NOMO-1 treated with DMSO at 0.1 percent for 48 hours (cell line): ENCODE measurements at regions not wholly inside any gene's neighbourhood (a gene's known extent, or its start where the extent isn't known, plus 50 kb on each side); places are given as distances from the start of the nearest gene placed in this dataset.
"Not testable (repeated sequence)": the region's sequence is repeated elsewhere in the genome, so short reads cannot be mapped to it uniquely, and the experiment has no call there.

Source experiments
- DNase-seq: peaks from one replicate; lab custom pipeline; 2025; ENCODE audit not compliant: unreplicated experiment; lab: John Stamatoyannopoulos, UW

DNA sequence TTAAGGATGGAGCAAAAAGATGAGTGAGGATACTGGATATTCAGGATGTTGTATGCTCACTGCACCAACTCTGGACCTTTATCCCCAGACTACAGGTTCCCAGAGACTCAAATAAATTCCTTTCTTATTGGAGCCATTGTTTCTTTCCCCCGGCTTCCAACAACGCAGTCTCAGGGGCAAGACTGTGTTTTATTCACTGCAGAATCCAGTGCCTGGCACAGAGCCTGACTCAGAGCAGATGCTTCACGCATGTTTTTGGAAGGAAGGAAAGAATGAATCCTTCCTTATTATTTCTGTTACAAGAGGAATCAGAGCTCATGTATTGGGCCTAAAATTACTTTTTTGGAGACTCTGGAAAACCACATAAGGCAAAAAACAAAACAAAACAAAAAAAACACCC, 96.0 kb upstream of the VGLL4 start:
- no peak for DNase-seq

DNA sequence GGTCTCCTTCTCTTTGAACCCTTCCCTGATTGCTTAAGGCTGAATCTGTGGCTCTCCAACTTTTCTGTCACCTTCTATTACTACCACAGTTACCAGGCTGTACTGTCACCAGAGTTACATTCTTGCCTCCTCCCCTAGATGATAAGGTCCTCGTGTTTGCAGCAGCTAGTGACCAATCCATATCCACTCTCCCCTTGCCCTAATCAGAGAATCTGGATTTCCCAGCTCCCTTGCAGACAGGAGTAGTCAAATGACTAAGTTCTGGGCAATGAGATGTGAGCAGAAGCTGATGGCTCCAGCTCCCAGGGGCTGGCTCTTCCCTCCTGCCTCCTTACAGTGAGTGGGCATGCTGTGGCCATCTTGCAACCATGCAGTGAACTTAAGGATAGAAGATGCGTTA, 95.4 kb upstream of the VGLL4 start:
- no peak for DNase-seq

DNA sequence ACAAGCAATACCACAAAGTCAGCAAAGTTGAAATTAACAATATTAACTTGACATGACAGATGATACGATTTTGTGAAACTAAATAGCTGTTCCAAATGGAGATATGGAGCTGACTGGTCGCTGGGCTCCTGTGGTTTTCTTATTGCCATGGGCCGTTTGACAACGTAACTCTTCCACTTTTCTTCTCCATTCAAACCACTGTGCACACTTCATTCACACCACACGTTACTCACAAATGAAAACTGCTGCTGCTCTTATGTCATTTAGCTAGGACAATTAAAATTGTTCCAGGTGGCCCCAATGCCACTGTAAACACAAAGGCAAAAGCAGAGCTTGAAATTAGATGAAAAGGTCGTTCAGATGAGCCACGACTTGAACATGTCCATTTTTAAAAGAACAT, 94.0 kb upstream of the VGLL4 start:
- DNase-seq = no peak

DNA sequence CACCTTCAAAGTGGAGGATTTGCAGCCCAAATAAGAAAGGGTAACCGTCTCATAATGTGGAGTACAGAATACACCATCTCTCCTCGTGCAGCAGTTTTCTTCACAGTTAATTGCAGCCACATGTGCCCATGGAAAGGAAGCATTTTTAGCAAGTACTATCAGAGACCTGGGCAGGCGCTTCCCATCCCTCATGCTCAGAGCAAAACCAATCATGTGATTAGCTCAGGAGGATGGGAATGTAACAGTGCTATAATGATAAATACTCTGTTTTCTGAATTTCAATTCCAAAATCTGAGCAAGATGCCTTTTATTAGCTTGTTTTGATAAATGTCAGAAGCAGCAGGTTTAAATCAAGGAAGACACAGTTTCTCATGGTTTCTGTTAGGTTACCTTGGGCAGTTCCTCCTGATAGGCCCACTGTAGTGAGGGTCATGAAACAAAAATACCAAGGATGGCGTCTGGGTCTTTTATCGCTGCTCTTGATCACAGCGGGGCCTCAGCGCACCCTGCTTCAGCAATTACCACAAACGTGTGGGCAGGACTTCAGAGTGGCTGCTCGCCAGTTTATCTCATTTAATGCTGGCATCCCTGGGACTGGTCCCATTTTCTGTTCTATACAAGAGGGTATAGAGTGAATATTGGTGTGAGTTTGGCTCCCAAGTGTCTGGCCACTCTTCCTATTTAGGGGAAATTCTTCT, 92.6 kb upstream of the VGLL4 start:
- no peak for DNase-seq

DNA sequence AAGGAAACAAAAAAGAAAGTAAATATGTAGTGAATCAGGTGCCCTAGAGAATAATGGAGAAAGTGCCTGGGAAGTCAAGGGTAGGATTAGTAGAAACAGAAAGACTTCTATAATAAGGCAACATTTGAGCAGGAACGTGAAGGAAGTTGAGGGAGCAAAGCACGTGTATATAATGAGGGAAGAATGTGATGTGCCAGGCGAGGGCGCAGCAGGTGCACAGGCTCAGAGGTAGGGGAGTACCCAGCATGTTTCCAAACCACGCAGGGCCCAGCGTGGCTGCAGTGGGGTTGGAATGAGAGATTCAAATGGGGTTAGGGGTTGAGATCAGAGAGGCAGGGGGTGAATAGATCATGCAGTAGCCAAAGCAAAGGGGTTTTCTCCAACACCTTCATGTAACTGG, 91.9 kb upstream of the VGLL4 start:
- DNase-seq = no peak

DNA sequence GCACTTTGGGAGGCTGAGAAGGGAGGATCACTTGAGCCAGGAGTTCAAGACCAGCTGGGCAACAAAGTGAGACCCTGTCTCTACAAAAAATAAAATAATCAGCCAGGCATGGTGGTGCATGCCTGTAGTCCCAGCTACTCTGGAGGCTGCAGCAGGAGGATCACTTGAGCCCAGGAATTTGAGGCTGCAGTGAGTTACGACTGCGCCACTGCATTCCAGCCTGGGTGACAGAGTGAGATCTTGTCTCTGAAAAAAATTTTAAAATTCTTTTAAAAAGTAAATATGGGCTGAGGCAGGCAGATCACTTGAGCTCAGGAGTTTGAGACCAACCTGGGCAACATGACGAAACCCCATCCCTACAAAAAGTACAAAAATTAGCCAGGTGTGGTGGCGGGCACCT, 91.4 kb upstream of the VGLL4 start:
- not testable (repeated sequence) for DNase-seq

DNA sequence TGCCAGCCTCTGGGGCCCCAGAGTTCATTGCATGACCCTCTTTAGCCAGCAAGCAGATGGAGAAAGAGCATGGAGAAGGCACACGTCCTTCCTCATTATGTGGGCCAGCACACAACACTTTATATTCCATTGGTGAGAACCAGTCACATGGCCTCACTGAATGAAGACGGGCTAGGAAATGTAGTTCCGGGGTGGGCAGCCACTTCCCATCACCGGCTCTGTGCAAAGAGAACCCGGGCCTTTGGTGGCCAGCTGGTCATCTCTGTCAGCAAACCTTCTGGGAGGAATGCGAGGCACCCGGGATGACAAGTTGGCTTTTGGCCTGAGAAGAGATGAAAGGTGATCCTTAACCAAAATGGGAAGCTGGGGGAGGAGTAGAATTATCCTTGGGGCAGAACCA, 90.2 kb upstream of the VGLL4 start:
- DNase-seq = no peak

DNA sequence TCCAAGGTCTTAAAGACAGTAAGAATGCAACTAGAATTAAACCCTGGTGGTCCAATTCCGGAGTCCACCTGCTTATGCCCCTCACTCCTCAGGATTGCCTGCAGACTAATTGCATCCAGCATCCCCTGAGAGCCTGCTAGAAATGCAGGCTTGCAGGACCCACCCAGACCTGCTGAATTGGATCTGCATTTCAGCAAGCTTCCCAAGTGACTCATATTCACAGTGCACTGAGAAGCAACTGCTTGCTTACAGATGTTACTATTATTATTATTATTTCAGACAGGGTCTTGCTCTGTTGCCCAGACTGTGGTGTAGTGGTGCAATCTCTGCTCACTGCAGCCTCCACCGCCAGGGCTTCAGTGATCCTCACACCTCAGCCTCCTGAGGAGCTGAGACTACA, 83.5 kb upstream of the VGLL4 start:
- DNase-seq = no peak

DNA sequence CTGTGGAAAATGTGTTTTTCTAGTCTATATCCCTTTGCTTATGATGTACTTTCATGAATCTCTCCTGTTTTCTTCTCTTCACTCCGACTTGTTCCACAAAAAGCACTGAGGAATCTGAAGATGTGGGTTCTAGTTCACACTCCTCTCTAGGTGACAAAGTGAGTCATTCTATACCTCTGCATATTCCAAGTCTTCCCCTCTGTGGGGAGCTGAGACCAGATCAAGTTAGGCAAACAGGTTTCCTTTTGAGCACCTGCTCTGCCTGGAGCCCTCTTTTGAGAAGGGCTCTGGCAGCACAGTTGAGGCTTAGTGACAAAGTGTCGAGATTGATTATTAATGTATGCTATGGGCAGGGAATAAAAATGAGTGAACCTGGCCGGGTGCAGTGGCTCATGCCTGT, 82.4 kb upstream of the VGLL4 start:
- DNase-seq = no peak

DNA sequence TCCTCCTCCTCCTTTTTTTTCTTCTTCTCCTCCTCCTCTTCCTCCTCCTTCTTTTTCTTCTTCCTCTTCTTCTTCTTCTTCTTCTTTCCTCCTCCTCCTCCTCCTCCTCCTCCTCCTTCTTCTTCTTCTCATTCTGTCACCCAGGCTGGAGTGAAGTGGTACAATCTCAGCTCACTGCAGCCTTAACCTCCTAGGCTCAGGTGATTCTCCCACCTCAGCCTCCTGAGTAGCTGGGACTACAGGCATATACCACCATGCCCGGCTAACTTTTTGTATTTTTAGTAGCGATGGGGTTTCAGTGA, 81.6 kb upstream of the VGLL4 start:
- not testable (repeated sequence) for DNase-seq

DNA sequence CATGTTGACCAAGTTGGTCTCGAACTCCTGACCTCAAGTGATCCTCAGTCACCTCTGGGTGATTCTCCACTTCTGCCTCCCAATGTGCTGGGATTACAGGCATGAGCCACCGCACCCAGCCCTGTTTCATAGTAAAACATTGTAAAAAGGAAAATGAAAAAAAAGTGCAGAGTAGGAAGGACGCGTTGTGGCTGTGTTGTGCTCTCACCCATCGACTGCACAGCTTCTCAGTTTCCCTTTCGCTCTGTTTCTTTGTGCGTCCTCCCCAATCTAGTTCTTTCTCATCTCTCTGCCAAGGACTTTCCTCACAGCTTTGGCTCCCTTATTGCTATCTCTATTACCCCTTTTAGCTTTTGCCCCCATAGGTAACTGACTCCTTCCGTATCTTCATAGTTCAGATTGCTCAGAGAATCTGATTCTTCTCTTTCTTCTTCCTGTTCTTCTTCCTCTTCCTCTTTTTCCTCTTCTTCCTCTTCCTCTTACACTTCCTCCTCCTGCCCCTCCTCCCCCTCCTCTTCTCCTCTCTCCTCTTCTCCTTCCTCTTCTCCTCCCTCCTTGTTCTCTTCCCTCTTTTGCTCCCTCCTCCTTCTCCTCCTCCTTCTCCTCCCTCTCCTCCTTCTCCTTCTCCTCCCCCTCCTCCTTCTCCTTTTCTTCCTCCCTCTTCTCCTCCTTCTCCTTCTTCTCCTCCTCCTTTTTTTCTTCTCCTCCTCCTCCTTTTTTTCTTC, 81.1 kb upstream of the VGLL4 start:
- peak; percentile 30 for DNase-seq

DNA sequence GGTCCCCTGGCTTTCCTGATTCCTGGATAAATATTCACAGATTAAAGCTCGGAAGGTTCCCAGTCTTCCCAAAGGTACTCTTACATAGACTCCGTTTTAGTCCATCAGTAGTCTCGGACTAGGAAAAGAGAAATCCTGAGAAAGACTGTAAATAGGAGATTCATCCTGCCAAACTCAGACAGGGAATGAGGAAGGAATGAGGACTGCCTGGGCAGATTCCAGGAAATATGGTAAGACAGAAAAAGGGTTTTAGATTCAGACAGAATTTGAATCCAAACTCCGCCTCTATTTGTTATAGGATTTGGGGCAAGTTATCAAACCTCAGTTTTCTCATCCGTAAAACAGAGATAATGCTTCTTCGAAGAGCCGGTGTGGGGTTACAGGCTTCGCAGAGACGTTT, 77.8 kb upstream of the VGLL4 start:
- DNase-seq = no peak

DNA sequence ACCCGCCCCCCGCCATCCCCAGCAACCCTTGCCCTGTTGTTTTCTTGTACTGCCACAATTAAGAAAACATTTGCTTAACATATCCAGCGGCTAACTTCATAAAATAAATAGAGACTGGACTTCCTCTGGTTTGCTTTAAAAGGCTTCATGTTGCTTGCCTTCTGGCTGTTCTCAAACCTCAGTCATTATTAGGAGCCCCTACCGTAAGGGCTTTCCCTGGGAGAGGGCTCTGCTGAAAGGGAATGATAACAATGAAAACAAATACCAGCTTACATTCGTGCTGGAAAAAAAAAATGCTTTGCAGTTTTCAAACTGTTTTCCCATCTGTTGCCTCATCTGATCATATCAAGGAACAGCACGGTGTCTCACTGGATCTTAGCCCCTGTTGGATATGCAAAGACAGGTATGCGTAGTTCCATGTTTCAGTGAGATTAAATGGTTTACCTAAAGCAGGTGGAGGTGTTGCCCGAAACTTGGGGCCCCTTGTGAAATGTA, 77.2 kb upstream of the VGLL4 start:
- DNase-seq = no peak

DNA sequence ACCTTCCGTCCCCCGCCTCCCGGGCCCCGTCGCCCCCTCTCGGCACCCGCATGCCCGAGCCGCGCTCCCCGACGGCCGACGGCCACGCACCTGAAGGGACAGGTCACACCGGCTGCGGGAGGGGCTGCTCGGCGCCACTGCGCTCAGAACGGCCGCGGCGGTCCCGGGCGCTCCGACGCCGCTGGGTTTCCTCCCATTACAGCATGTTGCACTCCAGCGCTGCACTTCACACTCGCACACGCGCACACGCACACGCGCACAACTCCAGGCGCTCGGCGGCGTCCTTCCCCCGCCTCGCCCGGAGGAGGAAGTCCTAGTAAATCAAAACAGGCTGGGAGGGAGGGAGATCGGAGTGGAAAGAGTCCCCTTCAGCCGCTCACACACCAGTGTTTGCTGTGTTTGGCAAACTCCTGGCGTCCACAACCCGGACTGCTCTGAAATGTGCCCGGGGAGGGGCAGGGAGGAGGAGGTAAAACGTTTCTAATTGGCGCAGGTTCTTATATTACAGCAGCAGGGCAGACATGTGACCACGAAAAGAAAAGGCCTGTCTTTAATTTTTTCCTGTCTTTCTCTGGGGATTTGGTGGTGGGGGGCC, 76.7 kb upstream of the VGLL4 start:
- peak; percentile 36 for DNase-seq

DNA sequence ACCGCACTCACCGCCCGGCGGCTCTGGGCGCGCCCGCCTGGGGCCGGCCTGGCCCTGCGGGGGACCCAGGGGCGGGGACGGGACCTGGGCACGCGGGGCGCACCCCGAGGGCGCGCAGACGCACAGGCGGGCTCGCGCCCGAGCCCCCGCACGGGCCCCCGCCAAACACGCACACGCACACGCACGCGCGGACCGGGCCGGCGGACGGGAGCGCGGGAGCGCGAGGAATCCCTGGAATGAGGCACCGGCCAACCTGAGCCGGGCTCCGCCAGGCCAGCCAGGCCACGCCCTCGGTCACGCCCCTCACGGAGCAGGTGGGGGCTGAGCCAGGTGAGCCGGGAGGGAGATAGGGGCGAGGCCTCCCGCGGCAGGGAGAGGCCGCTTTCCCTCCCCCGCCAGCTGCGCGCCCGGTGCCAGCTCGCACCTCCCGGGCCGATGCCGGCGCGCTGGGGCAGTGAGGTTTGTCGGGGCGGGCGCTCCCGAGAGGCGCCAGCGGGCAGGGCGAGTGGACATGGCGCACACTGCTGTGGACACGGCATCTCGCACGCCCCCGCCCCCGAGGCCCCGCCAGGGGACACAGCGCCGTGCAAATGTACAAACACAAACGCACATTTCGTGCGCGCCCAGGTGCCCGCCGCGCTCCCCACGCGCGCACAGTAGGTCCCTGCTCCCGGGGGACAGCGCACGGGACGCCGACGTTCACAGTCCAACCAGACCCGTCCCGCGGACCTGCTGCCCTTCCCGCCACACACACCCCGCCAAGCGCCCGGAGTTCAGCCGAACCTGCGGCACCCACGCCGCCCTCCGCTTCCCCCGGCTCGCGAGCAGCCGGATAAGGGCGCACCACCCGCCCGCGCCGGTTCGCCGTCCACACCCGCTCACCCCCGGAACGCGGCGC, 75.9 kb upstream of the VGLL4 start:
- DNase-seq = no peak

DNA sequence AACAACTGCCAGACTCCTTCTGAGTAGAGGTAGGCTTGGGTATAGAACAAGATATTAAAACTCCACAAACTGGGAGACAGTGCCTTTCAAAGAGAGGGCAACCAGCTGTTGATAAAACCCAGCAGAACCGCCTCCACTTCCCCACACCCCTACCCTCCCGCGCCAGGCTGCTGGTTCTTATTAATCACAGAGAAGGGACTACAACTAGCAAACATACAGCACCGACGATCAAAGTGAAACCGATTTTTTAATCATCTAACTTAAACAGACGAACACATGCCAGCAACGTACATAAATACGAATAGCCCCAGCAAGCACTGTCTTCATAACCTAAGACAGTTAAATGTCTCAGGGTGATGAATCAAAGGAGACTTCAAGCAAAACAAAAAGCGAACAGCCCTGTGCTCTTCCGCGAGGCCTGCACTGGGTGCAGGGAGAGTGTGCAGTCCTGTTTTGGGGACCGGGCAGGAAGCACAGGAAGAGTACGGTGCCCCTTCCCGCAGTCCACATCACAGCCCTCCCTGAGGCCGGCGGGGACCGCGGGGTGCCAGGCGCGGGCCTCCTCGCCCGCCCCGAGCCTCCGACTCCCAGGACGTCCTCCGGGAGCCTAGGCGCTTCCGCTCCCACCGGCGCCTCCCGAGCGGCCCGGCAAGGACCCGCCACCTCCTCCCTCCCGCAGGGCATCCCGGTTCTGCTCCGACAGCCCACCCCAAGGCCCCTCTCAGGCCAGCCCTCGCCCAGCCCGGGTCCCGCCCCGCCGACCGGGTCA, 75.1 kb upstream of the VGLL4 start:
- DNase-seq = no peak

DNA sequence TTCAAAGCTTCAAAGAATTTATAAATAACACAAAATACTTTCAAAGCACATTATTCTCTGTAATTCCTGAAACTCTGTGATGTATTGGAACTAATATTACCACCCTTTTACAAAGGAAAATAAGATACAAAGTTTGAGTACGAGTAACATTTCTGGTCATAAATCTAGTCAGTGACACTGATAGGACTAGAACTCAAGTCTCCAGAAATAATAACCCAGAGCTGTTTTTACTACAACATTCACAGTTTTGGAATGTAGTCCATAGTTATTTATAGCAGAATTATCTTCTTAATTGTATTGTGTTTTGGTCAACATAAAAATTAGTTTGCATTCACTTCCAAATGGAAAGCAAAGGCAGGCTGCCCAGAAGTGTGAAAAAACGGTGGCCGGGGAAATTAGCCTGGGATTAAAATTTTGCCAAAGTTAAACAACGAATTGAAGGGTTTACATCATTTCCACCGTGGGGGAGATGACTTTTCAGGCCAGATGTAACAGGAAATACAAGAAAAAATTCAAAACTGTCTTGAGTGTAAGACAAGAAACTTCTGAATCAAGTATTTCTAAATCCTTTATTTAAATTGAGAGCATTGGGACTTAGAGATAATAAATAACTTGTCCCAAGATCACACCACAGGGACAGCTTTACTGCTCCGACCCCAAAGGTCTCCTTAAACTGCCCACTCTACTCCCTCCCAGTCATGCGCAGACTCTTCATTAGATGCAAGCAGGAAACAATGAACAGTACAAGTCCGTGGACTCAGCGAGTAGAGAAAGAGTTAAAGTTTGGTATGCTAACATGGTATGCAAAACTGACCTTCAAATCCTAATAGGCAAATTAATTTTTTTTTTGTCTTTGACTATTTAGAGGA, 74.3 kb upstream of the VGLL4 start:
- no peak for DNase-seq

DNA sequence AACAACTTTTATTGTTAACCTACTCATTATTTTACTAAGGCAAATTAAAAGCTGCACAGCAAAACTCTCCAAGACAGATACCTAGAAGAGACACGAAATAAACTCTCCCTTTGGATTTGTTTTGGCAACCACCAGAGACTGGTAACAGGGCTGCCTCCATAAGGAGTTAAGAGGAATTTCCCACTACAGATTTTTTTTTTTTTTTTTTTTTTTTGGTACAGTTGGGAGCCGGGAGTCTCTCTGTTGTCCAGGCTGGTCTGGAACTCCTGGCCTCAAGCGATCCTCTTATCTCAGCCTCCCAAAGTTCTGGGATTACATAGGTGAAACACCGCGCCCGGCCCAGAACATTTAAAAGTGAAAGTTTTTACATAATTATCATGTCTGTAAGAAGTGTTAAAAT, 73.6 kb upstream of the VGLL4 start:
- no peak for DNase-seq

DNA sequence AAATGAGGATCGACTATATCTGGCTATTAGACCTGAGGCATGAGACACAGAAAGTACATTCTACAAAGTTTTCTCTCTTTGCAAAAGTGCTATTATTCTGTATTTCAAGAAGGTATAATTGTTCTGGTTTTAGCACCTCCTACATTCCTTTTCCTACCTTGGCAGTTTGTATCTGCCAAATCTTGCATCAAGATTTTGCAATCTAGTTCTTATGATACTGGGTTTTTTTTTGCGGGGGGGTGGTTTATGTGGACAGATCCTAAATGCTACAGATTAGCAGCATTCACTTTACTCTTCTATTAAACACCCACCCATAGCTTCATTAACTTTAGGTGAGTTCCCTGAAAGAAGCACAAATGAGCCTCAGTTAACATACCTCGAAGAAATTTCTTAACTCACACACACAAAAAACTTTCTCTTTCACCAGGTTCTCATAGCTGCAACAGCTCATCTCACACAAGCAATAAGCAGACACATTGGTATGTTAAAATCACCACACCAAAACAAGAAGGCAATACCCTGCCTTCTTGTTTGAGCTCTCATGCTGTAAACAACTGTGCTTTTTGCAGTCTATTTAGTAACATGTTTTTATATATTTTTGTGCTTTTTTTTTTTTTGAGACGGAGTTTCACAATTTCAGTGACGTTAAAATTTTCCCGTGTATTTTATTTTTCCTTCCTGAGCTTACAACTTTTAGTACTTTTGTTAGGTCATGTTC, 73.0 kb upstream of the VGLL4 start:
- no peak for DNase-seq
